K562 (cell line): ENCODE measurements at regions not wholly inside any gene's neighbourhood (a gene's known extent, or its start where the extent isn't known, plus 50 kb on each side); places are given as distances from the start of the nearest gene placed in this dataset.

Source experiments
- ATAC-seq: fragments of 200-7000 bp; cut with Tn5 transposase; 3 replicates; pipeline ENCODE4 v1.9.1; 2020; ENCODE audit warnings: moderate library complexity
- BruUV-seq: library from RNA; stranded (reverse); fragments of 400-500 nt; replicated peaks from 2 replicates; lab custom pipeline; 2021; lab: Mats Ljungman, UMichigan
- CTCF ChIA-PET: fragments of 300-600 bp; formaldehyde crosslinking; extraction: SDS; loops from one replicate; lab custom pipeline; 2021; ENCODE audit warnings: low intra/inter-chr PET ratio; lab: Yijun Ruan, JAX
- POLR2A ChIA-PET: fragments of 300-600, 350-650 bp; sonication (Branson Sonifier 250); formaldehyde crosslinking; extraction: SDS; loops from one replicate; lab custom pipeline; 2021; ENCODE audit warnings: antibody characterized with exemption, inconsistent platforms; lab: Yijun Ruan, JAX
- DNase-seq, 4 experiments: peaks; one replicate each; pipeline versions ENCODE4 v3.0.0 to v3.0.0-alpha.2; 2011 to 2018; ENCODE audit warnings: low spot score in 3 of 4, mixed read lengths in 3 of 4; ENCODE audit errors: extremely low read depth in 1 of 4
- FAIRE-seq: peaks from 2 replicates; lab custom pipeline; 2011; peaks lifted over from hg19 to GRCh38; lab: Jason Lieb, UNC
- H2AFZ ChIP-seq: 2 replicates; pipeline ENCODE4 v1.6.0; 2011; ENCODE audit warnings: low read depth, low read length, control low read depth, inconsistent platforms
- H3K27ac ChIP-seq: fragments of 200-600 bp; 3 replicates; pipeline ENCODE4 v1.8.0; 2011; ENCODE audit warnings: low read depth, mild to moderate bottlenecking, control low read depth, inconsistent platforms, low read length, moderate library complexity, mixed read lengths; ENCODE audit errors: extremely low read depth
- H3K27me3 ChIP-seq, 2 experiments: fragments of 300-600 bp in 1 of 2; 2 replicates in 1 of 2; 3 replicates in 1 of 2; pipeline versions ENCODE4 v1.6.0 to v1.8.0; 2011; ENCODE audit warnings: inconsistent platforms in 2 of 2, low read length in 2 of 2, mild to moderate bottlenecking in 1 of 2, mixed read lengths in 1 of 2, moderate library complexity in 1 of 2; ENCODE audit not compliant: control insufficient read depth in 2 of 2, insufficient read depth in 2 of 2
- H3K36me3 ChIP-seq: fragments of 300-600 bp; 3 replicates; pipeline ENCODE4 v1.8.0; 2011; ENCODE audit warnings: mild to moderate bottlenecking, low read length, inconsistent platforms; ENCODE audit not compliant: control insufficient read depth, insufficient read depth
- H3K4me1 ChIP-seq, 2 experiments: fragments of 200-600 bp in 1 of 2; replicated peaks in 1 of 2; 2 replicates in 1 of 2; 3 replicates in 1 of 2; pipeline versions ENCODE4 v1.5.1 to v1.8.0; 2011; ENCODE audit warnings: inconsistent platforms in 2 of 2, low read length in 2 of 2, mild to moderate bottlenecking in 1 of 2, mixed read lengths in 1 of 2, moderate library complexity in 1 of 2; ENCODE audit not compliant: control insufficient read depth in 2 of 2, insufficient read depth in 2 of 2
- H3K4me2 ChIP-seq: 2 replicates; pipeline ENCODE4 v1.6.1; 2011; ENCODE audit warnings: low read length, control low read depth, inconsistent platforms, mixed read lengths; ENCODE audit not compliant: insufficient read depth
- H3K4me3 ChIP-seq: fragments of 200-600 bp; sonication (generic), shearing (Covaris generic); 2 replicates; pipeline ENCODE4 v1.5.1; 2016; ENCODE audit warnings: control low read depth, inconsistent platforms
- H3K79me2 ChIP-seq: fragments of 200-600 bp; 3 replicates; pipeline ENCODE4 v1.8.0; 2011; ENCODE audit warnings: low read length, inconsistent platforms; ENCODE audit not compliant: control insufficient read depth, insufficient read depth
- H3K9ac ChIP-seq, 2 experiments: 2 replicates each; pipeline versions ENCODE4 v1.6.0 to v1.6.1; 2011; ENCODE audit warnings: low read depth in 2 of 2, low read length in 2 of 2, control low read depth in 1 of 2, inconsistent platforms in 1 of 2, mild to moderate bottlenecking in 1 of 2, mixed read lengths in 1 of 2; ENCODE audit not compliant: insufficient read depth in 1 of 2
- H3K9me1 ChIP-seq: one replicate; pipeline ENCODE4 v1.6.0; 2011; ENCODE audit warnings: inconsistent platforms, mild to moderate bottlenecking, low read length, moderate library complexity; ENCODE audit not compliant: control insufficient read depth, insufficient read depth
- H3K9me3 ChIP-seq: replicated peaks from 2 replicates; pipeline ENCODE4 v1.5.1; 2011; ENCODE audit warnings: low read depth, low read length, inconsistent platforms; ENCODE audit not compliant: control insufficient read depth, insufficient read depth
- H4K20me1 ChIP-seq: replicated peaks from 2 replicates; pipeline ENCODE4 v1.6.1; 2011; ENCODE audit warnings: low read length, inconsistent platforms, mixed read lengths; ENCODE audit not compliant: control insufficient read depth, insufficient read depth
- CTCF ChIP-seq, 3 experiments: IDR thresholded peaks in 2 of 3; conservative IDR thresholded peaks in 1 of 3; 2 replicates each; pipeline ENCODE4 v1.5.1; 2011 to 2012; ENCODE audit warnings: low read length in 3 of 3, mild to moderate bottlenecking in 3 of 3, control low read depth in 2 of 3, improper control_type of control experiment in 1 of 3, inconsistent platforms in 1 of 3, low read depth in 1 of 3, mixed read lengths in 1 of 3, moderate library complexity in 1 of 3; ENCODE audit not compliant: insufficient read depth in 2 of 3
- ILK ChIP-seq: fragments of 450-650 bp; IDR thresholded peaks from 2 replicates; pipeline ENCODE4 v1.6.1; 2016; ENCODE audit warnings: missing genetic modification characterization, low read depth, mild to moderate bottlenecking, missing compliant biosample characterization, moderate library complexity, borderline replicate concordance
- IRF9 ChIP-seq: fragments of 450-650 bp; IDR thresholded peaks from 2 replicates; pipeline ENCODE4 v1.6.1; 2016; ENCODE audit warnings: missing biosample characterization, missing genetic modification characterization
- RAD21 ChIP-seq, 2 experiments: fragments of 250-450 bp in 1 of 2; fragments of 450-650 bp in 1 of 2; sonication (Bioruptor Pico) in 1 of 2; formaldehyde crosslinking in 1 of 2; IDR thresholded peaks in 1 of 2; conservative IDR thresholded peaks in 1 of 2; 2 replicates each; pipeline versions ENCODE4 v1.4.0 to v1.8.0; 2020 to 2022; ENCODE audit warnings: mild to moderate bottlenecking in 2 of 2, moderate library complexity in 1 of 2
- WGBS: fragments of 100-300 bp; shearing (Covaris generic); methylation state at CpG from one replicate; pipeline ENCODE4 v1.1.6; 2016; ENCODE audit warnings: low coverage, mixed read lengths; ENCODE audit not compliant: insufficient coverage; ENCODE audit errors: missing lambda C conversion rate; 5-methylcytosine and 5-hydroxymethylcytosine counted together
- in situ Hi-C: fragments of 300-500 bp; cut with MboI; formaldehyde crosslinking; loops from 4 replicates; pipeline ENCODE4 v1.15.0; 2018; ENCODE audit warnings: inconsistent platforms, mixed read lengths
- intact Hi-C: fragments of 100-400 bp; cut with micrococcal nuclease; formaldehyde crosslinking; loops from 2 replicates; pipeline ENCODE4 v1.14.2; 2022

DNA sequence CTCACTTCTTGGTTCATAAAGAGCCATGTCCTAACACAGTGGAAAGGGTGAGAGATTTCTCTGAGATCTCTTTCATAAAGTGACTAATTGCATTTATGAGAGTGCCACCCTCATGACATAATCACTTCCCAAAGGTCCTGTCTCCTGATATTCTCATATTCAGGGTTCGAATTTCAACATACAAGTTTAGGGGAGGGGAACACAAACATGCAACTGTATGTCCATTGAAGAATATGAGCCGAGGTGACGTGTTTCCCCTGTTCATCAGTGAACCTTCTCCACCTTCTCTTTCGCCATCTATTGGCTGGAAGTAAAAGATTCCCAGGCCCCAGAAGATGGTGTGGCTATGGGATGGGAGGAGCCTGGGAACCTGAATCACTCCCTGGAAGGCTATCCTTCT lies 354.2 kb upstream of the ATP2B1 start:
- Histone ChIP-seq H3K9me3 (no peaks in the 10 kb centered on the region), H3K36me3 (no peaks in the 10 kb centered on the region), H2AFZ (no peak overlapping the region), H3K79me2 (no peaks in the 10 kb centered on the region), H3K27ac (no peak overlapping the region), H4K20me1 (no peaks in the 10 kb centered on the region), H3K9ac (no peak overlapping the region), H3K4me3 (no peak overlapping the region), H3K4me1 (no peaks in the 10 kb centered on the region), H3K27me3 (no peaks in the 10 kb centered on the region), H3K4me2 (no peak overlapping the region), H3K9me1 (no peaks in the 10 kb centered on the region)
- BruUV-seq = no TSS peak
- DNase-seq = peak in 2 of 4 experiments; percentile 5 to 10
- POLR2A ChIA-PET = no interaction called here
- ATAC-seq = peak; percentile 56; the same call in 2 of the 3 replicates
- in situ Hi-C loops = no loop called here
- FAIRE-seq = no peak
- WGBS = 0% methylated on average over 4 of the region's 4 CpGs
- peak; percentile 27 to 33 for TF ChIP-seq RAD21 (CRISPR knock-in tag; conservative IDR thresholded peaks at IDR 0.05 in 1 of 2, IDR thresholded peaks at IDR 0.05 in 1 of 2)
- TF ChIP-seq ILK (tag) = no peak
- peak in 1 of 3 experiments; percentile 28; a peak in 2 of 6 replicates for TF ChIP-seq CTCF (IDR thresholded peaks at IDR 0.05 in 2 of 3, conservative IDR thresholded peaks at IDR 0.05 in 1 of 3; ENCODE audit: insufficient read depth in 2 of 3, low read depth in 1 of 3, low read length in 3 of 3)
- TF ChIP-seq IRF9 (tag) = no peak
- intact Hi-C loops = no loop called here
- CTCF ChIA-PET = no interaction called here
